ENCODE measurements at regions not wholly inside any gene's neighbourhood (a gene's known extent, or its start where the extent isn't known, plus 50 kb on each side); places are given as distances from the start of the nearest gene placed in this dataset.

DNA sequence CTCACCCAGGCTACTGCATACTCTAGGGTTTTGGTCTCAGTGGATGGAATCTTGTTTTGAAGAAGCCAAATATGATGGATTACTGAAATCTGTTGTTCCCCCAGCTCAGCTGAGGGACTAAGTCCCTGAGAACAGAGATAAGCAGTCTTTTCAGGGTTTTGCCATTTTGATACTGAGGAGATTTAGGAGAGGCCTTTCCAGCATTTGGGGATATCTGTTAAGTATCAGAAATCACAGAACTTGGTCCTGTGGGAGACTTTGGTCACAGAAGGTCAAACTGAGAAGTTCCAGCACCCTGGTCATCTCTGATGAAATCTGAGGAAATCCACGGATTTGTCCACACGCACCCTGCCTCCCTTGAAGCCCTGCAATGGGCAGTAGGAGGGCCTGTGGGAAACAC is 181.0 kb upstream of the GADL1 start:
- Mint-ChIP-seq H3K4me1 (peaks cover 18% of the 10 kb centered on the region), H3K9me3 (peaks cover 13% of the 10 kb centered on the region), H3K4me3 (no peak overlapping the region), H3K36me3 (ENCODE audit: low read depth) (no peaks in the 10 kb centered on the region), H3K27ac (no peak overlapping the region), H3K27me3 (no peaks in the 10 kb centered on the region)
- ChIA-PET CTCF (interaction anchor here (0.9 to 1.6 kb wide), 2 partner anchors 9 kb away, joined by 3 to 4 read pairs; no protein-coding TSS in a partner anchor), POLR2A (no interaction called here)
- no peak for DNase-seq

DNA sequence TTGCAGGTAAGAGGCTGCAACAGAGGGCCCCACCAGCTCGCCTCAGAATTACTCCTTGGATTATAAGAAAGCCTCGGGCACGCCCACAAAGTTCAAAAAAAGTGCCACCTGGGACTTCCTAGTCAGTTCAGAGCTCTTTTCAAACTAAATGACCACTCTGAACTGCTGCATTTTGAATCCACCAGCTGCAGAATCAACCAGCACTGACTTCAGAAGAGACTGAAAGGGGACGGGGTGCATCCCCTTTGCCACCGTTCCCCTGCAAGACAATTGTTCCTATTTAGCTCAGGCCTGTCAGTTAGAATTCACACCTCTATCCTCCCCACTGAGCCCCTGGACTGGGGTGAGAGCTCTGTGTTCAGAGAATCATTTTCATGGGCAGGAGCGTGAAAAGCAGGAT is 181.4 kb upstream of the GADL1 start:
- Mint-ChIP-seq H3K4me1 (peaks cover 18% of the 10 kb centered on the region), H3K36me3 (ENCODE audit: low read depth) (no peaks in the 10 kb centered on the region), H3K4me3 (no peak overlapping the region), H3K9me3 (peaks cover 13% of the 10 kb centered on the region), H3K27me3 (no peaks in the 10 kb centered on the region), H3K27ac (no peak overlapping the region)
- POLR2A ChIA-PET = no interaction called here
- CTCF ChIA-PET = interaction anchor here (0.9 to 1.6 kb wide), 2 partner anchors 9 to 10 kb away, joined by 3 to 4 read pairs; no protein-coding TSS in a partner anchor
- no peak for DNase-seq

DNA sequence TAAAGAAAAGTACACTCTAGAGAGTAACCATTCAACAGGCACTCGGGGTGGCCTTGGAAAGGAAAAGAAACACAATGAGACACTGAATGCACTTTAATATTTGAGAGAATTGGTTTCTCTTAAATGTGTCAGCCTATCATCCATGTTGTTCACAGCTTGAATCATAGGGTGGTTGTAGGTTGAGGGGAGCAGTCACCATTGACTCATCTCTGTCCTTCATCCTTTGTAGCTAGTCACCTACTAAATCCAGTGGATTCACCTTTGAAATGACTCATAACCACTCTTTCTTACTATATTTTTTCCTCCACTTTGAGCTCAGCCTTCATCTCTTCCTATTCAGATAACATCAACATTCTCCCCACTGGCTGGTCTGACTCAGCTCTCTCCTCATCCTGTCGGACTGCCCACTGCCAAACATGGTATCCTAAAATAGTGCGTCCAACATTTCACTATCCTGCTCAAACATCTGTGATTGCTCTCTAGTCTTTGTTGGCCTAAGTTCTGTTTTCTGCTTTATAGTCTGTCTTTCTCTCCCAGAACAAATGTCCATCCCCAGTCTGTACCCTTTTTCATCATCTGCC is 182.7 kb upstream of the GADL1 start:
- POLR2A ChIA-PET = interaction anchor here (0.5 to 0.7 kb wide), 2 partner anchors 456 to 947 kb away, joined by 3 read pairs; partner anchors contain the start of gene STT3B

DNA sequence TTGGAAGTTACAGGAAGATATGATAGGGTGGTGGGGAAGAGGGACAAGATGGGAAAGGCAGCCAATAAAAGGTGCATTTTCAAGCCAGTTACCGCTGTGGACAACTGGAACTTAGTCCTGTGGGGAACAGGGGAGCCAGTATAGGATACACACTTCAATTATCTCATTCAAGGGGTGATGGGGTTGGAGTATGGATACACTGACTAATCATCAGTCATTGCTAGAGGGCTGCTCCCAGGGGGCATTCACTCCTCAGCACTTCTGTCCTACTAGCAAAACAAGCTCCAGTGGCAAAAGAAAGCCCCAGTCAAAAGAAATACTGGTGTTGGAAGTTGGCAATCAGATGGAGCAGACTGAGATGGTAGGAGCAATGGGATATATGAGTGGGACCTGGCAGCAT is 183.4 kb upstream of the GADL1 start:
- peaks cover 17% of the 10 kb centered on the region for H3K4me1 Mint-ChIP-seq
- no peak for DNase-seq
- peaks cover 4% of the 10 kb centered on the region for H3K9me3 Mint-ChIP-seq
- no peaks in the 10 kb centered on the region for H3K27me3 Mint-ChIP-seq
- POLR2A ChIA-PET = interaction anchor here (0.5 kb wide), 1 partner anchor 947 kb away, joined by 3 read pairs; no protein-coding TSS in a partner anchor
- CTCF ChIA-PET = interaction anchor here (1.0 to 1.1 kb wide), 2 partner anchors 567 to 671 kb away, joined by 3 read pairs; no protein-coding TSS in a partner anchor
- H3K27ac Mint-ChIP-seq = no peak overlapping the region
- H3K36me3 Mint-ChIP-seq (ENCODE audit: low read depth) = no peaks in the 10 kb centered on the region
- no peak overlapping the region for H3K4me3 Mint-ChIP-seq

More for the DNA sequence above, 182.7 kb upstream of the GADL1 start:
- peaks cover 9% of the 10 kb centered on the region for H3K9me3 Mint-ChIP-seq
- H3K27me3 Mint-ChIP-seq = no peaks in the 10 kb centered on the region
- H3K27ac Mint-ChIP-seq = no peak overlapping the region
- CTCF ChIA-PET = interaction anchor here (0.6 to 1.6 kb wide), 4 partner anchors 11 to 568 kb away, joined by 3 to 4 read pairs (median 3); no protein-coding TSS in a partner anchor
- H3K4me3 Mint-ChIP-seq = no peak overlapping the region
- H3K36me3 Mint-ChIP-seq (ENCODE audit: low read depth) = no peaks in the 10 kb centered on the region
- peaks cover 17% of the 10 kb centered on the region for H3K4me1 Mint-ChIP-seq
- DNase-seq = peak; percentile 29

DNA sequence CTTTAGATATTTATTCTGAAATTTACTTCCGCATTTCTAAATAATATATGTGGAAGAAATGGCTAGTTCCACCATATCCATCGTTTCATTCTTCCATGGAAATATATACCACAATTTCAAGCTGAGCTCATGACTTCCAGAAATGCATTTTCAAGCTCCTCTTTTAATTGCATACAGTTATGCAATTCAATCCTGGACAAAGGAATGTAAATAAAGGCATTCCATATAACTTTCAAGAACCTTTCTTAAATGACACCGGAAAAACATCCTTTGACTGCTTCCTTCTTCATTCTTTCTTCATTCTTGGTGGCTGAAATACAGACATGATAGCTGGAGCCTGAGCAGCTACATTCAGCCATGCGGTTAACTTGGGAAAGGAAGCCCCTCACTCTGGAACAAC is 185.2 kb upstream of the GADL1 start:
- H3K27ac Mint-ChIP-seq = no peak overlapping the region
- no peaks in the 10 kb centered on the region for H3K36me3 Mint-ChIP-seq (ENCODE audit: low read depth)
- POLR2A ChIA-PET = no interaction called here
- no peak for DNase-seq
- H3K9me3 Mint-ChIP-seq = no peaks in the 10 kb centered on the region
- CTCF ChIA-PET = no interaction called here
- H3K27me3 Mint-ChIP-seq = no peaks in the 10 kb centered on the region
- peaks cover 17% of the 10 kb centered on the region for H3K4me1 Mint-ChIP-seq
- H3K4me3 Mint-ChIP-seq = no peak overlapping the region

GRCh38 chr3:31081018-31081662 is 186.7 kb upstream of the GADL1 start:
- no peaks in the 10 kb centered on the region for H3K36me3 Mint-ChIP-seq (ENCODE audit: low read depth)
- H3K4me1 Mint-ChIP-seq = peaks cover 12% of the 10 kb centered on the region
- H3K27ac Mint-ChIP-seq = no peak overlapping the region
- no peaks in the 10 kb centered on the region for H3K27me3 Mint-ChIP-seq
- POLR2A ChIA-PET = no interaction called here
- no peak overlapping the region for H3K4me3 Mint-ChIP-seq
- CTCF ChIA-PET = no interaction called here
- no peaks in the 10 kb centered on the region for H3K9me3 Mint-ChIP-seq
- DNase-seq = no peak

- CTCF ChIA-PET = no interaction called here
- no peak for DNase-seq
- POLR2A ChIA-PET = no interaction called here
- no peaks in the 10 kb centered on the region for H3K36me3 Mint-ChIP-seq (ENCODE audit: low read depth)
- H3K9me3 Mint-ChIP-seq = no peaks in the 10 kb centered on the region
- H3K4me1 Mint-ChIP-seq = no peaks in the 10 kb centered on the region
- no peaks in the 10 kb centered on the region for H3K27me3 Mint-ChIP-seq
- no peak overlapping the region for H3K4me3 Mint-ChIP-seq
- H3K27ac Mint-ChIP-seq = no peak overlapping the region
Measured at GRCh38 chr3:31086148-31086547, 191.7 kb upstream of the GADL1 start.

GRCh38 chr3:31086698-31087097 is 192.2 kb upstream of the GADL1 start:
- H3K36me3 Mint-ChIP-seq (ENCODE audit: low read depth) = no peaks in the 10 kb centered on the region
- no peaks in the 10 kb centered on the region for H3K4me1 Mint-ChIP-seq
- H3K27me3 Mint-ChIP-seq = no peaks in the 10 kb centered on the region
- no peak overlapping the region for H3K4me3 Mint-ChIP-seq
- ChIA-PET POLR2A (no interaction called here), CTCF (no interaction called here)
- no peaks in the 10 kb centered on the region for H3K9me3 Mint-ChIP-seq
- H3K27ac Mint-ChIP-seq = no peak overlapping the region
- no peak for DNase-seq

DNA sequence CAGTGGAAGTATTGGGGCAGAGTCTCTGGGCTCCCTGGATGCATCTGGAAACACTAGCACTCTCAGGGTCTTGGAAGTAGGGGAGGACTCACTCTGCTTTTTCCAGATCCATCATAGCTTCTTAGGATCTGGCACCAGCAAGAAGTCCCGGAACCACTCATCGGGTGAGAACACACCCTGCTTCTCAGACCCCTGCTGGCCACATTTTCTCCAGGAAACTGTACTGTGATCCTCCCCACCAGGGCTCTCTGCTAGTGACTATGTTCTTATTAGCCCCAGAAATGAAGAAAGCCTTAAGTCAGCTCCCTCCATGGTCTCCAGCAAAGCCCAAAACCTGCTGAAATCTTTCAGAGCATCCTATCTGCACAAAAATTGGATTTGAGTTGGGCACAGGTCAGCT is 197.3 kb upstream of the GADL1 start:
- Mint-ChIP-seq H3K27me3 (no peaks in the 10 kb centered on the region), H3K4me3 (no peak overlapping the region), H3K4me1 (peaks cover 7% of the 10 kb centered on the region), H3K27ac (no peak overlapping the region), H3K9me3 (peaks cover 2% of the 10 kb centered on the region), H3K36me3 (ENCODE audit: low read depth) (no peaks in the 10 kb centered on the region)
- ChIA-PET CTCF (no interaction called here), POLR2A (no interaction called here)
- DNase-seq = no peak

DNA sequence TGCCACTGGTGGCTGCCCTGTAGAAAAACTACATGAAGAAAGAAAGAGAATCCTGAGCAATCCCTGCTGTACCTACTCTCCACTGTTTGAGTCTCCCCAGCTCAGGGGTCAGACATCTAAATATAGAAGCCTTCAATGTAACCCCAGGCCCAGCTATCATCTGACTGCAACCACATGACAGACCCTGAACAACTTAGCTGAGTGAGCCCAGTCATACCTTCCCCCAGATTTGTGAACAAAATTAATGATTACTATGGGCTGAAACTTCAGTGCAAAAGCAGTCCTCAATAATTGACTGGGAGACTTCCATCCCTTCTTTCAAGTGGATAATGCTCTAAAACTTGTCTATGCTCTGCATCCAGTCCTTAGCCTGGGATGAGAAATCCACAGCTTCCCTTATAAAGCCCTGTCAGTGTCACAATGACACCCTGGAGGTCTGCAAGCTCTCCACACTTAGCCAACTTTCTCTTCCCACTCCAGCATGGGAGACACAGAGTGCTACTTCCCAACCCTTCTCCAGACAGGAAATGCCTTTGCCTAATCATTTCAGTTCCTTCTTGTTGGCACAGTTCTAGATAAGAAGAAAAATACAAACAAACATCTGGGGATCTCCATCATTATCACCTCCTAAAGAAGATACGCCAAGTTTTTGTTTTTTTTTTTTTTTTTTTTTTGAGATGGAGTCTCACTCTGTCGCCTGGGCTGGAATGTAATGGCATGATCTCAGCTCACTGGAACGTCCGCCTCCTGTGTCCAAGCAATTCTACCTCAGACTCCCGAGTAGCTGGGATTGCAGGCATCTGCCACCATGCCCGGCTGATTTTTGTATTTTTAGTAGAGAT is 198.5 kb upstream of the GADL1 start:
- Mint-ChIP-seq H3K27me3 (no peaks in the 10 kb centered on the region), H3K9me3 (peaks cover 2% of the 10 kb centered on the region), H3K4me1 (peaks cover 15% of the 10 kb centered on the region), H3K4me3 (no peak overlapping the region), H3K27ac (no peak overlapping the region), H3K36me3 (ENCODE audit: low read depth) (no peaks in the 10 kb centered on the region)
- CTCF ChIA-PET = interaction anchor here (1.0 to 1.3 kb wide), 2 partner anchors 9 to 10 kb away, joined by 3 read pairs; no protein-coding TSS in a partner anchor
- DNase-seq = no peak
- POLR2A ChIA-PET = interaction anchor here (0.6 kb wide), 1 partner anchor 429 kb away, joined by 6 read pairs; no protein-coding TSS in a partner anchor

- Mint-ChIP-seq H3K27ac (no peak overlapping the region), H3K27me3 (no peaks in the 10 kb centered on the region), H3K4me3 (no peak overlapping the region), H3K36me3 (ENCODE audit: low read depth) (no peaks in the 10 kb centered on the region), H3K9me3 (peaks cover 2% of the 10 kb centered on the region), H3K4me1 (peaks cover 15% of the 10 kb centered on the region)
- CTCF ChIA-PET = interaction anchor here (1.0 to 1.3 kb wide), 3 partner anchors 9 to 21 kb away, joined by 3 read pairs; no protein-coding TSS in a partner anchor
- POLR2A ChIA-PET = no interaction called here
- no peak for DNase-seq
Measured at GRCh38 chr3:31093606-31094005, 199.1 kb upstream of the GADL1 start.

- POLR2A ChIA-PET = no interaction called here
- no peak overlapping the region for H3K27ac Mint-ChIP-seq
- no peak overlapping the region for H3K4me3 Mint-ChIP-seq
- H3K36me3 Mint-ChIP-seq (ENCODE audit: low read depth) = no peaks in the 10 kb centered on the region
- DNase-seq = no peak
- no peaks in the 10 kb centered on the region for H3K27me3 Mint-ChIP-seq
- H3K4me1 Mint-ChIP-seq = peaks cover 15% of the 10 kb centered on the region
- peaks cover 2% of the 10 kb centered on the region for H3K9me3 Mint-ChIP-seq
- CTCF ChIA-PET = interaction anchor here (1.0 to 1.1 kb wide), 2 partner anchors 21 to 119 kb away, joined by 3 read pairs; no protein-coding TSS in a partner anchor
Measured at GRCh38 chr3:31094048-31094447, 199.6 kb upstream of the GADL1 start.

GRCh38 chr3:31095255-31095654 is 200.8 kb upstream of the GADL1 start:
- no peak for DNase-seq
- Mint-ChIP-seq H3K27me3 (no peaks in the 10 kb centered on the region), H3K4me1 (peaks cover 15% of the 10 kb centered on the region), H3K4me3 (no peak overlapping the region), H3K27ac (no peak overlapping the region), H3K36me3 (ENCODE audit: low read depth) (no peaks in the 10 kb centered on the region), H3K9me3 (peaks cover 3% of the 10 kb centered on the region)
- ChIA-PET CTCF (interaction anchor here (0.5 to 1.3 kb wide), 3 partner anchors 21 to 1382 kb away, joined by 3 read pairs; no protein-coding TSS in a partner anchor), POLR2A (no interaction called here)

All from activated CD4-positive, alpha-beta T cell treated with anti-CD3 and anti-CD28 coated beads, Interleukin-2, amount 10 ng/mL, durations not matched to agents 7 days and 5 days (primary cell).